Neural progenitor cell (in vitro differentiated cells): ENCODE measurements at regions not wholly inside any gene's neighbourhood (a gene's known extent, or its start where the extent isn't known, plus 50 kb on each side); places are given as distances from the start of the nearest gene placed in this dataset.

Experiments
- DNase-seq: peaks from one replicate; pipeline ENCODE4 v3.0.0-alpha.2; 2016; ENCODE audit warnings: low spot score
- H2AFZ ChIP-seq: fragments of 200-600 bp; sonication (generic); replicated peaks from 2 replicates; pipeline ENCODE4 v1.6.1; 2016; ENCODE audit warnings: antibody characterized with exemption
- H3F3A ChIP-seq: fragments of 200-600 bp; sonication (generic); 2 replicates; pipeline ENCODE4 v1.6.1; 2016; ENCODE audit warnings: antibody characterized with exemption, low read depth
- H3K27ac ChIP-seq: fragments of 200-600 bp; sonication (generic); 2 replicates; pipeline ENCODE4 v1.5.1; 2016; ENCODE audit warnings: mild to moderate bottlenecking
- H3K27me3 ChIP-seq: fragments of 200-600 bp; sonication (generic); 2 replicates; pipeline ENCODE4 v1.6.1; 2016; ENCODE audit warnings: mild to moderate bottlenecking, moderate library complexity
- H3K36me3 ChIP-seq: fragments of 200-600 bp; sonication (generic); 2 replicates; pipeline ENCODE4 v1.5.1; 2016
- H3K4me1 ChIP-seq: fragments of 200-600 bp; sonication (generic); 2 replicates; pipeline ENCODE4 v1.6.1; 2016; ENCODE audit warnings: mixed run types
- H3K4me2 ChIP-seq: fragments of 200-600 bp; sonication (generic); 2 replicates; pipeline ENCODE4 v1.6.1; 2016
- H3K4me3 ChIP-seq: fragments of 200-600 bp; sonication (generic); 2 replicates; pipeline ENCODE4 v1.5.1; 2016
- H3K79me2 ChIP-seq: fragments of 200-600 bp; sonication (generic); 2 replicates; pipeline ENCODE4 v1.6.1; 2016; ENCODE audit warnings: low read depth
- H3K9ac ChIP-seq: fragments of 200-600 bp; sonication (generic); 2 replicates; pipeline ENCODE4 v1.6.1; 2016
- H3K9me3 ChIP-seq: fragments of 200-600 bp; sonication (generic); 2 replicates; pipeline ENCODE4 v1.5.1; 2016; ENCODE audit warnings: low read depth
- H4K20me1 ChIP-seq: fragments of 200-600 bp; sonication (generic); 2 replicates; pipeline ENCODE4 v1.6.1; 2016; ENCODE audit warnings: low read depth
- H3K27ac Mint-ChIP-seq: 3 replicates; pipeline ENCODE4 v1.8.0; 2021; ENCODE audit warnings: mixed read lengths
- H3K27me3 Mint-ChIP-seq: 2 replicates; pipeline ENCODE4 v1.8.0; 2022; ENCODE audit warnings: low read depth, mild to moderate bottlenecking, inconsistent platforms, moderate library complexity, mixed read lengths; ENCODE audit not compliant: insufficient read depth
- H3K36me3 Mint-ChIP-seq: 3 replicates; pipeline ENCODE4 v1.8.0; 2021; ENCODE audit warnings: mixed read lengths
- H3K4me1 Mint-ChIP-seq: 3 replicates; pipeline ENCODE4 v1.8.0; 2021; ENCODE audit warnings: mixed read lengths
- H3K4me3 Mint-ChIP-seq: 3 replicates; pipeline ENCODE4 v1.8.0; 2021; ENCODE audit warnings: mild to moderate bottlenecking, moderate library complexity, mixed read lengths
- H3K9me3 Mint-ChIP-seq: 3 replicates; pipeline ENCODE4 v1.8.0; 2020; ENCODE audit warnings: mixed read lengths
- EZH2 ChIP-seq: fragments of 200-600 bp; sonication (generic); IDR thresholded peaks from 2 replicates; pipeline ENCODE4 v1.6.1; 2017; ENCODE audit warnings: antibody characterized with exemption, mild to moderate bottlenecking, moderate library complexity
- EZH2phosphoT487 ChIP-seq: fragments of 200-600 bp; sonication (generic); IDR thresholded peaks from 2 replicates; pipeline ENCODE4 v1.6.1; 2017; ENCODE audit warnings: antibody characterized with exemption
- TF ChIP-seq, protein P1 (sequence below): fragments of 200-600 bp; sonication (generic); IDR thresholded peaks from 2 replicates; pipeline ENCODE4 v1.5.1; 2017; ENCODE audit warnings: antibody characterized with exemption, mild to moderate bottlenecking

DNA sequence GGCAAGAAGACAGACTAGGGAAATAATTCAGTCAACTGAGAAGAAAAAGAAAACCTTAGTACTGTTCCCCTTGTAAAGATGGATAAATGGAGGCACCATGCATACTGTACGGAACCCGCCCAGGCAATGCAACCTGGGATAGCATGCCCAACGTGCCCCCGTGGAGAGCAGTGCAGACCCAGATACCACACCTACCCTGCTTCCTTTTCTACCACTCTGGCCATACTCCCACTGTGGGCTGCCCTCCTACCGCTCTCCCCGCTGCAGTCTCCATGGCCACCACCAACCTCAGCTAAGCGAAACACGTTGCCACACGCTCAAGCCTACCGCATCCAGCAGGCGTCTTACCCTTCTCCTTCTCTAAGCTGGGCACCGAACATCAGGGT, 117.4 kb upstream of the SERPIND1 start:
- TF ChIP-seq EZH2 = no peak
- TF ChIP-seq, protein P1, sequence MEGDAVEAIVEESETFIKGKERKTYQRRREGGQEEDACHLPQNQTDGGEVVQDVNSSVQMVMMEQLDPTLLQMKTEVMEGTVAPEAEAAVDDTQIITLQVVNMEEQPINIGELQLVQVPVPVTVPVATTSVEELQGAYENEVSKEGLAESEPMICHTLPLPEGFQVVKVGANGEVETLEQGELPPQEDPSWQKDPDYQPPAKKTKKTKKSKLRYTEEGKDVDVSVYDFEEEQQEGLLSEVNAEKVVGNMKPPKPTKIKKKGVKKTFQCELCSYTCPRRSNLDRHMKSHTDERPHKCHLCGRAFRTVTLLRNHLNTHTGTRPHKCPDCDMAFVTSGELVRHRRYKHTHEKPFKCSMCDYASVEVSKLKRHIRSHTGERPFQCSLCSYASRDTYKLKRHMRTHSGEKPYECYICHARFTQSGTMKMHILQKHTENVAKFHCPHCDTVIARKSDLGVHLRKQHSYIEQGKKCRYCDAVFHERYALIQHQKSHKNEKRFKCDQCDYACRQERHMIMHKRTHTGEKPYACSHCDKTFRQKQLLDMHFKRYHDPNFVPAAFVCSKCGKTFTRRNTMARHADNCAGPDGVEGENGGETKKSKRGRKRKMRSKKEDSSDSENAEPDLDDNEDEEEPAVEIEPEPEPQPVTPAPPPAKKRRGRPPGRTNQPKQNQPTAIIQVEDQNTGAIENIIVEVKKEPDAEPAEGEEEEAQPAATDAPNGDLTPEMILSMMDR = no peak
- no peak for TF ChIP-seq EZH2phosphoT487
- peaks cover 5% of the 10 kb centered on the region for H3K9me3 Mint-ChIP-seq
- Histone ChIP-seq H3K4me3 (no peak overlapping the region), H3K4me2 (no peak overlapping the region), H2AFZ (no peak overlapping the region), H3K4me1 (no peaks in the 10 kb centered on the region), H4K20me1 (no peaks in the 10 kb centered on the region), H3K27me3 (no peaks in the 10 kb centered on the region), H3K9ac (no peak overlapping the region), H3K27ac (no peak overlapping the region), H3K9me3 (no peaks in the 10 kb centered on the region), H3F3A (no peaks in the 10 kb centered on the region), H3K36me3 (no peaks in the 10 kb centered on the region), H3K79me2 (no peaks in the 10 kb centered on the region)
- no peak for DNase-seq
- H3K4me1 Mint-ChIP-seq = no peaks in the 10 kb centered on the region
- H3K4me3 Mint-ChIP-seq = no peak overlapping the region
- H3K36me3 Mint-ChIP-seq = no peaks in the 10 kb centered on the region
- peaks cover 14% of the 10 kb centered on the region for H3K27me3 Mint-ChIP-seq
- no peak overlapping the region for H3K27ac Mint-ChIP-seq

DNA sequence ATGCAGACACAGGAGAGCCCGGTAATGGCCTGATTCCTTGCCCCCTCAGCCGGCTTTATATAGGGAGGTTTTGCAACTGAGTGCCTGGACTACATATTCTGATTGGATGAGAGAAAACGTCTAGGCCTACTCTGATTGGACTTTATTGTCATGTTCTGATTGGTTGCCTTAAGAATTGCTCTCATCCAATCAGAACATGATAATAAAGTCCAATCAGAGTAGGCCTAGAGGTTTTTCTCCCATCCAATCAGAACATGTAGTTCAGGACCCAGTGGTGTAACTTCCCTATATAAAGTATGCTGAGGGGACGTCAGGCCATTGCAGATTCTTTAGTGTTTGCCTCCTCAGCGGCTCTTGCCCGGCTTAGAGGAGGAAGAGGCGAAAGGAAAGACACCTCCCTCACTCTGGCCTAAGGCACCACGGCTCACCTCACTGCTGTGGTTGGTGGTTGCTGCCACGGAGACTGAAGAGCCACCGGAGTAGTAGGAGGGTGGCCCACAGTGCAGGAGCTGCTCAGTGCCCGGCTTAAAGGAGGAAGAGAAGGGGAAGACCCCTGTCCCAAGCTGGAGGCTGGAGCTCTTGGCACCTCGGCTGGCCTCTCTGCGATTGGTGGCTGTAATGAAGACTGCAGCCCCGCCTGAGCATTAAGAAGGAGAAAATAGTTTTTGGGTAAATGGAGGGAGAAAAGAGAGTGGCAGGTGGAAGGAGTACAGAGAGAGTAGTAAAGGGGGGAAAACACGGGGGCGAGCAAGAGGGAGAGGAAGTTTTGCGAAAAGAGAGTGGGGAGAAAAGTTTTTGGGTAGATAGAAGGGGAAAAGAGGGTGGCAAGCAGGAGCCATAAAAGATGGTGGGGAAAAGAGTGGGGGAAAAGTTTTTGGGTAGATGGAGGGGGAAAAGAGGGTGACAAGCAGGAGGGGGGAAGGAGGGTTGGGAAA, 116.7 kb upstream of the SERPIND1 start:
- Histone ChIP-seq H3K79me2 (no peaks in the 10 kb centered on the region), H3K36me3 (no peaks in the 10 kb centered on the region), H3K9ac (no peak overlapping the region), H2AFZ (no peak overlapping the region), H3F3A (no peaks in the 10 kb centered on the region), H3K27me3 (no peaks in the 10 kb centered on the region), H4K20me1 (no peaks in the 10 kb centered on the region), H3K9me3 (no peaks in the 10 kb centered on the region), H3K27ac (no peak overlapping the region), H3K4me1 (no peaks in the 10 kb centered on the region), H3K4me2 (no peak overlapping the region), H3K4me3 (no peak overlapping the region)
- H3K27me3 Mint-ChIP-seq = peaks cover 14% of the 10 kb centered on the region
- DNase-seq = no peak
- no peaks in the 10 kb centered on the region for H3K36me3 Mint-ChIP-seq
- TF ChIP-seq, protein P1 = no peak
- TF ChIP-seq EZH2 (no peak), EZH2phosphoT487 (no peak)
- no peaks in the 10 kb centered on the region for H3K4me1 Mint-ChIP-seq
- no peak overlapping the region for H3K27ac Mint-ChIP-seq
- H3K9me3 Mint-ChIP-seq = peaks cover 6% of the 10 kb centered on the region
- no peak overlapping the region for H3K4me3 Mint-ChIP-seq
